ENCODE measurements at regions not wholly inside any gene's neighbourhood (a gene's known extent, or its start where the extent isn't known, plus 50 kb on each side); places are given as distances from the start of the nearest gene placed in this dataset.

DNA sequence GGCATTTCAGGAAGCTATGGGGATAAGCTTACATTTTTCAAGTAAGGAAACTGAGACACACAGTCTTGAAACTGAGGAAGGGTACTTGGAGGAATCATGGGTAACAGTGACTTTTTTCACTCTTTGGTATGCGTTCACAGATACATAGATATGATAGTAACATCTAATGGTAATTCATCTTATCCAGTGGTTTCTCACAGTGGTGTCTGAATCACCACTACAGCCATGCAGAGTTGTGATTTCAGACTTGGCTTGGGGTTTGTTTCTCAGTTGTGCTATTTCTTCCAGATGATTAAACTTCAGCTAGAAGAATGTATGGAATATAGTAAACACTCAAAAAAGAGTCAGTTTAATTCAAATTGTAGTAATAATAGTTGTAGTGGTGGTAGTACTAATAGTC is 239.1 kb upstream of the NUDT12 start:
- TF ChIP-seq CTCF (IDR thresholded peaks at IDR 0.05; ENCODE audit: extremely low read depth, insufficient read depth, missing control alignments), result no peak

GRCh38 chr5:103800741-103801495 is 238.3 kb upstream of the NUDT12 start:
- TF ChIP-seq CTCF (IDR thresholded peaks at IDR 0.05; ENCODE audit: extremely low read depth, insufficient read depth, missing control alignments), result no peak
- no peak for DNase-seq (ENCODE audit: low spot score)
- in situ Hi-C loops (cut with MboI; ENCODE audit: low pct_unique_long_range_greater_than_20kb, low sequenced_read_pairs, unreplicated experiment), result loop anchor here (25.0 kb wide), 1 partner anchor 386 kb away; no protein-coding TSS in a partner anchor

More for the DNA sequence above, 239.1 kb upstream of the NUDT12 start:
- no peak for DNase-seq (ENCODE audit: low spot score)
- in situ Hi-C loops (cut with MboI; ENCODE audit: low pct_unique_long_range_greater_than_20kb, low sequenced_read_pairs, unreplicated experiment), result loop anchor here (25.0 kb wide), 1 partner anchor 386 kb away; no protein-coding TSS in a partner anchor

- TF ChIP-seq CTCF (IDR thresholded peaks at IDR 0.05; ENCODE audit: extremely low read depth, insufficient read depth, missing control alignments), result no peak
- in situ Hi-C loops (cut with MboI; ENCODE audit: low pct_unique_long_range_greater_than_20kb, low sequenced_read_pairs, unreplicated experiment), result no loop called here
- DNase-seq (ENCODE audit: low spot score), result no peak
These were observed 231.1 kb upstream of the NUDT12 start for GRCh38 chr5:103793595-103794182.

GRCh38 chr5:103785569-103785968 is 223.0 kb upstream of the NUDT12 start:
- no peak for DNase-seq (ENCODE audit: low spot score)
- in situ Hi-C loops (cut with MboI; ENCODE audit: low pct_unique_long_range_greater_than_20kb, low sequenced_read_pairs, unreplicated experiment), result no loop called here

GRCh38 chr5:103783669-103784068 is 221.1 kb upstream of the NUDT12 start:
- TF ChIP-seq CTCF (IDR thresholded peaks at IDR 0.05; ENCODE audit: extremely low read depth, insufficient read depth, missing control alignments), result no peak
- in situ Hi-C loops (cut with MboI; ENCODE audit: low pct_unique_long_range_greater_than_20kb, low sequenced_read_pairs, unreplicated experiment), result no loop called here
- no peak for DNase-seq (ENCODE audit: low spot score)

More at GRCh38 chr5:103785569-103785968, 223.0 kb upstream of the NUDT12 start:
- no peak for TF ChIP-seq CTCF (IDR thresholded peaks at IDR 0.05; ENCODE audit: extremely low read depth, insufficient read depth, missing control alignments)

DNA sequence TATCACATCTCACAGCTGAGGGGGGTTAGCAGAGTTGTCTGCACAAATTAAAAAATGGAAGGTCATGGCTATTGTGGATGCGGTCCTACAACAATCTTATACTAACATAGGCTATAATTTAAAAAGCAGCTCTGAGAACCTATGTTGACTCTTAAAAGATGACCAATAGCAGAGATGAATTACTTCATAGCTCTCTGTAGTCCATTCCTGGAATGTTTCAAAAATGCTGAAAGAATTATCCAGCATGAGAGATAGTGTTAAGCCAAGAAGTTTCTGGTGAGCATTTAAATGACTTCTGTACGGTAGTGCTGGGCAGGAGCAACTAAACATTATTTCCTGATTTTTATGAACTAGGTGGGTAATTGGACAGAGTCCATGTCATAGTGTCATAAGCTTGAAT is 218.2 kb upstream of the NUDT12 start:
- DNase-seq (ENCODE audit: low spot score), result no peak
- in situ Hi-C loops (cut with MboI; ENCODE audit: low pct_unique_long_range_greater_than_20kb, low sequenced_read_pairs, unreplicated experiment), result no loop called here
- TF ChIP-seq CTCF (IDR thresholded peaks at IDR 0.05; ENCODE audit: extremely low read depth, insufficient read depth, missing control alignments), result no peak
